ENCODE measurements at regions not wholly inside any gene's neighbourhood (a gene's known extent, or its start where the extent isn't known, plus 50 kb on each side); places are given as distances from the start of the nearest gene placed in this dataset.

- Histone ChIP-seq H3K9me3 (no peaks in the 10 kb centered on the region), H3K27ac (no peak overlapping the region), H3K27me3 (no peaks in the 10 kb centered on the region), H3K4me1 (no peaks in the 10 kb centered on the region), H3K36me3 (no peaks in the 10 kb centered on the region), H3K4me3 (no peak overlapping the region)
- TF ChIP-seq, protein P1, sequence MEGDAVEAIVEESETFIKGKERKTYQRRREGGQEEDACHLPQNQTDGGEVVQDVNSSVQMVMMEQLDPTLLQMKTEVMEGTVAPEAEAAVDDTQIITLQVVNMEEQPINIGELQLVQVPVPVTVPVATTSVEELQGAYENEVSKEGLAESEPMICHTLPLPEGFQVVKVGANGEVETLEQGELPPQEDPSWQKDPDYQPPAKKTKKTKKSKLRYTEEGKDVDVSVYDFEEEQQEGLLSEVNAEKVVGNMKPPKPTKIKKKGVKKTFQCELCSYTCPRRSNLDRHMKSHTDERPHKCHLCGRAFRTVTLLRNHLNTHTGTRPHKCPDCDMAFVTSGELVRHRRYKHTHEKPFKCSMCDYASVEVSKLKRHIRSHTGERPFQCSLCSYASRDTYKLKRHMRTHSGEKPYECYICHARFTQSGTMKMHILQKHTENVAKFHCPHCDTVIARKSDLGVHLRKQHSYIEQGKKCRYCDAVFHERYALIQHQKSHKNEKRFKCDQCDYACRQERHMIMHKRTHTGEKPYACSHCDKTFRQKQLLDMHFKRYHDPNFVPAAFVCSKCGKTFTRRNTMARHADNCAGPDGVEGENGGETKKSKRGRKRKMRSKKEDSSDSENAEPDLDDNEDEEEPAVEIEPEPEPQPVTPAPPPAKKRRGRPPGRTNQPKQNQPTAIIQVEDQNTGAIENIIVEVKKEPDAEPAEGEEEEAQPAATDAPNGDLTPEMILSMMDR (IDR thresholded peaks at IDR 0.05), result no peak
- no peak for TF ChIP-seq POLR2A (IDR thresholded peaks at IDR 0.05)
- no peak for DNase-seq
These were observed 171.8 kb upstream of the EGLN3 start for GRCh38 chr14:34122650-34123049.

DNA sequence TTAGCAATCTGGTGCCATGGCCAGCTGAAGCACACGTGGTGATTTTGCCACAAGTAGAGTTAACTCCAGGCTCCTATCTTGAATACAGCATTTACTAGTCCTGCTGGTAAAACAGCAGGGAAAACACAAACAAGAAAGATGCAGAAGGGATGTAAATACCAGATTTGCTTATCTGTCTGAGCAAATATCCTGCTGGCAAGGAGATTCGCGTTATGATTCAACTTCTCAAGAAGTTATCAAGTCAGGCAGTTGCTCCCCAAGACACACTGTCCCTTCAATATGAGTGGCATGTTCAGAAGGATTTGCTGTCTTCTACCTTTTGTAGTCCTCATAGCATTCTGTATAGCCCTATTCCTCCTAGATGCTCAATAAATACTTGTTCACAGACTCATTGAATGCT, 171.2 kb upstream of the EGLN3 start:
- Histone ChIP-seq H3K36me3 (no peaks in the 10 kb centered on the region), H3K4me3 (no peak overlapping the region), H3K27ac (no peak overlapping the region), H3K9me3 (no peaks in the 10 kb centered on the region), H3K27me3 (no peaks in the 10 kb centered on the region), H3K4me1 (no peaks in the 10 kb centered on the region)
- TF ChIP-seq POLR2A (IDR thresholded peaks at IDR 0.05), result no peak
- TF ChIP-seq, protein P1 (IDR thresholded peaks at IDR 0.05), result no peak
- DNase-seq, result no peak

DNA sequence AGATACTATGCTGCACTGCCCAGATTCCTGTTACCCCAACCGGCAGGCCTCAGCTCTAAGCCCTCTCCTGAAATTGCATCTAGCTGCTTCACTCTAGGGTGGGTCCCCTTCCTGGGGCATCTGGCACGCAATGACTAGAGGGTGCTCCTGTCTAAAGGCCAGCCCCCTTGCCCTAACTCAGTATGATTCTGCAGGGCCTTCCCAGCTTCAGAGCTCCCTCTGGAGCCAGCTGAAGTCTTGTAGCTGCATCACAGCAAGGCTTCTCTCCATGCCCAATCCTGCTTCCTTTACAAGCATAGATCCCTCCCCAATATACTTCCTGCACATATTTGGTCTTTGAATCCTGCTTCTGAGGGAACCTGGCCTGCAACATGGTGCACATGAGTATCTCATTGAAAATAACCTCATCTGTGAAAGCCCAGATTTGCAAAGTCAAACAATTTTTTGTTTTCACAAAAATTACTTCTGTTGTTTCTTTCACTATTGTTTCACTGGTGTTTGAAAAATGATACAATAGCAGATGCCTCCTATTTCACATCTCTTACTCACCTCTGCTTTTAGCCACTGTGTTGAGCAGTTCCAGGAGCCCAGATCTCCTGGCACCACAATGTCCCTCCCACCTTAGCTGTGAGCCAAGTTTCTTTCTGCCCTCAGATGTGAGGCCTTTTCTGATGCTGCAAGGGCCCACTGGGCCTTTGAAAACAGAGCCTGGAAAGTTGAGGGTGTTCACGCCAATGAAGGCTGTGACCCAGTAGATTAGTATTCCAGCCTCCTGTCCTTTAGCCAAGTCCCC, 169.5 kb upstream of the EGLN3 start:
- Histone ChIP-seq H3K9me3 (no peaks in the 10 kb centered on the region), H3K36me3 (no peaks in the 10 kb centered on the region), H3K27me3 (no peaks in the 10 kb centered on the region), H3K4me1 (no peaks in the 10 kb centered on the region), H3K27ac (no peak overlapping the region), H3K4me3 (no peak overlapping the region)
- no peak for DNase-seq
- TF ChIP-seq, protein P1 (IDR thresholded peaks at IDR 0.05), result no peak
- TF ChIP-seq POLR2A (IDR thresholded peaks at IDR 0.05), result no peak

- H3K27ac ChIP-seq, result no peak overlapping the region
- H3K4me3 ChIP-seq, result no peak overlapping the region
- DNase-seq, result no peak
- no peaks in the 10 kb centered on the region for H3K9me3 ChIP-seq
- no peak for TF ChIP-seq POLR2A (IDR thresholded peaks at IDR 0.05)
- TF ChIP-seq, protein P1 (IDR thresholded peaks at IDR 0.05), result no peak
- no peaks in the 10 kb centered on the region for H3K4me1 ChIP-seq
- H3K27me3 ChIP-seq, result no peaks in the 10 kb centered on the region
- H3K36me3 ChIP-seq, result no peaks in the 10 kb centered on the region
These were observed 168.4 kb upstream of the EGLN3 start for GRCh38 chr14:34119107-34119858.

DNA sequence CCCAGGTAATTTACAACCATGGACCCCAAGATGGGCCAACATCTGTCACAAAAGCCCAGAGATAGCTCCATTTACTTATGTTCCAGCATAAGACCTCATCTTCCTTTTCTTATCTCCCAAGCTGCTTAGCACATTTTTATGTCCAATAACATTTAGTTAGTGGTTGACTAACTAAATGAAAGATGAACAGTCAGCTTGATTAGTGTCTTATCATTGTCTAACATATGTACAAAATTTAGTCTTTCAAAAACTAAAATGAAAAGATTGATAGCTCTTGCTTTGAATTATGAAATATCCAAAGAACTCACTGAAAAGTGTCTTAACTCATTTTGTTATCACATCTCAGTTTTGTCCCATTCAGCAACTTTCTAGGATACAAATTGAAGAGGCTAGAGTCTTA, 163.1 kb upstream of the EGLN3 start:
- DNase-seq, result no peak
- H3K36me3 ChIP-seq, result no peaks in the 10 kb centered on the region
- H3K4me3 ChIP-seq, result no peak overlapping the region
- no peak overlapping the region for H3K27ac ChIP-seq
- no peaks in the 10 kb centered on the region for H3K27me3 ChIP-seq
- H3K9me3 ChIP-seq, result no peaks in the 10 kb centered on the region
- TF ChIP-seq POLR2A (IDR thresholded peaks at IDR 0.05), result no peak
- TF ChIP-seq, protein P1 (IDR thresholded peaks at IDR 0.05), result no peak
- H3K4me1 ChIP-seq, result no peaks in the 10 kb centered on the region

Measured in Peyer's patch (tissue), 4 donors.